Body of pancreas (tissue), 4 donors: ENCODE measurements at regions not wholly inside any gene's neighbourhood (a gene's known extent, or its start where the extent isn't known, plus 50 kb on each side); places are given as distances from the start of the nearest gene placed in this dataset.

Experiments
- CTCF ChIP-seq, 7 experiments: fragments of 450-650 bp in 4 of 7; fragments of 200-600 bp in 3 of 7; sonication (generic) in 3 of 7; IDR thresholded peaks; one replicate each; pipeline ENCODE4 v1.5.1; 2016 to 2019; ENCODE audit warnings: antibody characterized with exemption in 7 of 7
- POLR2A ChIP-seq, 3 donors: fragments of 450-650 bp; IDR thresholded peaks; one replicate each; pipeline ENCODE4 v1.6.1; 2016; ENCODE audit warnings: antibody characterized with exemption in 3 of 3, mild to moderate bottlenecking in 2 of 3

GRCh38 chr7:88539518-88539917 lies 220.0 kb upstream of the ZNF804B start:
- TF ChIP-seq CTCF (IDR thresholded peaks at IDR 0.05) (no peak), POLR2A (IDR thresholded peaks at IDR 0.05) (no peak)
